ENCODE measurements at regions not wholly inside any gene's neighbourhood (a gene's known extent, or its start where the extent isn't known, plus 50 kb on each side); places are given as distances from the start of the nearest gene placed in this dataset.
A peak's percentile ranks its signal among the peaks of the same experiment; 100 is the strongest.

GRCh38 chr12:18207266-18207665 lies 54.1 kb upstream of the PIK3C2G start:
- no peak overlapping the region for H3K4me3 ChIP-seq (replicated peaks; ENCODE audit: low read depth, low read length)
- no peak for DNase-seq (ENCODE audit: low read depth)
- no peak for TF ChIP-seq CTCF (IDR thresholded peaks at IDR 0.05; ENCODE audit: low read length, missing control alignments)

GRCh38 chr12:18206198-18206597 lies 55.1 kb upstream of the PIK3C2G start:
- no peak for DNase-seq (ENCODE audit: low read depth)
- H3K4me3 ChIP-seq (replicated peaks; ENCODE audit: low read depth, low read length), result no peak overlapping the region
- no peak for TF ChIP-seq CTCF (IDR thresholded peaks at IDR 0.05; ENCODE audit: low read length, missing control alignments)

- H3K4me3 ChIP-seq (replicated peaks; ENCODE audit: low read depth, low read length), result no peak overlapping the region
- TF ChIP-seq CTCF (IDR thresholded peaks at IDR 0.05; ENCODE audit: low read length, missing control alignments), result no peak
- DNase-seq (ENCODE audit: low read depth), result no peak
Measured at GRCh38 chr12:18204053-18204452, 57.3 kb upstream of the PIK3C2G start.

GRCh38 chr12:18192119-18192518 lies 69.2 kb upstream of the PIK3C2G start:
- no peak overlapping the region for H3K4me3 ChIP-seq (replicated peaks; ENCODE audit: low read depth, low read length)
- TF ChIP-seq CTCF (IDR thresholded peaks at IDR 0.05; ENCODE audit: low read length, missing control alignments), result no peak
- no peak for DNase-seq (ENCODE audit: low read depth)

GRCh38 chr12:18183141-18183540 lies 78.2 kb upstream of the PIK3C2G start:
- TF ChIP-seq CTCF (IDR thresholded peaks at IDR 0.05; ENCODE audit: low read length, missing control alignments), result no peak
- no peak for DNase-seq (ENCODE audit: low read depth)
- no peak overlapping the region for H3K4me3 ChIP-seq (replicated peaks; ENCODE audit: low read depth, low read length)

GRCh38 chr12:18171571-18171970 lies 81.6 kb upstream of the RERGL start:
- peak; percentile 6 for DNase-seq (ENCODE audit: low read depth)
- no peak for TF ChIP-seq CTCF (IDR thresholded peaks at IDR 0.05; ENCODE audit: low read length, missing control alignments)
- H3K4me3 ChIP-seq (replicated peaks; ENCODE audit: low read depth, low read length), result no peak overlapping the region

- H3K4me3 ChIP-seq (replicated peaks; ENCODE audit: low read depth, low read length), result no peak overlapping the region
- no peak for DNase-seq (ENCODE audit: low read depth)
- TF ChIP-seq CTCF (IDR thresholded peaks at IDR 0.05; ENCODE audit: low read length, missing control alignments), result no peak
Measured at GRCh38 chr12:18168016-18168415, 78.0 kb upstream of the RERGL start.

Measured in fibroblast of pulmonary artery (primary cell).